Karpas-422 (cell line): ENCODE measurements at regions not wholly inside any gene's neighbourhood (a gene's known extent, or its start where the extent isn't known, plus 50 kb on each side); places are given as distances from the start of the nearest gene placed in this dataset.
"Not testable (repeated sequence)": the region's sequence is repeated elsewhere in the genome, so short reads cannot be mapped to it uniquely, and the experiment has no call there.

Experiments used
- DNase-seq: peaks from one replicate; pipeline ENCODE4 v3.0.0-alpha.2; 2015
- H2AFZ ChIP-seq: fragments of 200-600 bp; sonication (generic); 2 replicates; pipeline ENCODE4 v1.6.1; 2014; ENCODE audit warnings: antibody characterized with exemption, low read length, mixed read lengths
- H3K27ac ChIP-seq: fragments of 200-600 bp; sonication (generic); 2 replicates; pipeline ENCODE4 v1.5.1; 2014; ENCODE audit warnings: mild to moderate bottlenecking, low read length, moderate library complexity
- H3K27me3 ChIP-seq: fragments of 200-600 bp; sonication (generic); 2 replicates; pipeline ENCODE4 v1.6.1; 2014; ENCODE audit warnings: low read length, mixed read lengths
- H3K36me3 ChIP-seq: fragments of 200-600 bp; sonication (generic); 2 replicates; pipeline ENCODE4 v1.6.1; 2014; ENCODE audit warnings: low read length, mixed read lengths; ENCODE audit not compliant: insufficient read depth
- H3K4me1 ChIP-seq: fragments of 200-600 bp; sonication (generic); 2 replicates; pipeline ENCODE4 v1.6.1; 2014; ENCODE audit warnings: mild to moderate bottlenecking, low read length, mixed read lengths
- H3K4me2 ChIP-seq: fragments of 200-600 bp; sonication (generic); 2 replicates; pipeline ENCODE4 v1.6.1; 2014; ENCODE audit warnings: low read length, low read depth, mild to moderate bottlenecking; ENCODE audit not compliant: poor library complexity, severe bottlenecking
- H3K4me3 ChIP-seq: fragments of 200-600 bp; sonication (generic); 2 replicates; pipeline ENCODE4 v1.5.1; 2014; ENCODE audit warnings: mild to moderate bottlenecking, antibody characterized with exemption, low read length, mixed read lengths
- H3K79me2 ChIP-seq: fragments of 200-600 bp; sonication (generic); 2 replicates; pipeline ENCODE4 v1.6.1; 2014; ENCODE audit warnings: mild to moderate bottlenecking, low read length, mixed read lengths
- H3K9ac ChIP-seq: fragments of 200-600 bp; sonication (generic); 2 replicates; pipeline ENCODE4 v1.6.0; 2014; ENCODE audit warnings: low read length
- H3K9me2 ChIP-seq: fragments of 200-600 bp; sonication (generic), shearing (Covaris generic); replicated peaks from 2 replicates; pipeline ENCODE4 v1.6.0; 2014; ENCODE audit warnings: mild to moderate bottlenecking, low read length, moderate library complexity; ENCODE audit not compliant: insufficient read depth
- H3K9me3 ChIP-seq: fragments of 300-700, 200-600 bp; sonication (generic); 2 replicates; pipeline ENCODE4 v1.6.1; 2014; ENCODE audit warnings: low read length, mixed read lengths
- H4K20me1 ChIP-seq: fragments of 200-600 bp; sonication (generic); 2 replicates; pipeline ENCODE4 v1.6.1; 2014; ENCODE audit warnings: mild to moderate bottlenecking, antibody characterized with exemption, low read length, low read depth; ENCODE audit not compliant: insufficient read depth

DNA sequence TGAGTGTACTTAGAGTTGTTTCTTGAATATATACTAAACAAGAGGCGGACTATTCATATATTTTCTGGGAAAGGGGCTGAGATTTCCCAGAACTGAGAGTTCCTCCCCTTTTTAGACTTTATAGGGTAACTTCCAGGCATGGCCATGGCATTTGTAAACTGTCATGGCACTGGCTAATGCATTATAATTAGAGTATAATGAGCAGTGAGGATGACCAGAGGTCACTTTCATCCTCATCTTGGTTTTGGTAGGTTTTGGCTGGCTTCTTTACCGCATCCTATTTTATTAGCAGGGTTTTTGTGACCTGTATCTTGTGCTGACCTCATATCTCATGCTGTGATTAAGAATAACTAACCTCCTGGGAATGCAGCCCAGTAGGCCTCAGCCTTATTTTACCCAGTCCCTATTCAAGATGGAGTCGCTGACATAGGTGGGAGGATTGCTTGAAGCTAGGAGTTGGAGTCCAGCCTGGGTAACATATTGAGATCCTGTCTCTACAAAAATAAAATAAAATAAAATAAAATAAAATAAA, 91.4 kb downstream of the MOBP start:
- no peaks in the 10 kb centered on the region for H3K27me3 ChIP-seq
- no peaks in the 10 kb centered on the region for H3K9me3 ChIP-seq
- H3K79me2 ChIP-seq: no peaks in the 10 kb centered on the region
- no peak overlapping the region for H2AFZ ChIP-seq
- no peak for DNase-seq
- no peak overlapping the region for H3K27ac ChIP-seq
- H3K4me2 ChIP-seq: no peak overlapping the region
- H4K20me1 ChIP-seq: no peaks in the 10 kb centered on the region
- H3K9me2 ChIP-seq: no peaks in the 10 kb centered on the region
- no peaks in the 10 kb centered on the region for H3K36me3 ChIP-seq
- H3K4me3 ChIP-seq: no peak overlapping the region
- H3K4me1 ChIP-seq: peaks cover 3% of the 10 kb centered on the region; the same call in 1 of the 2 replicates
- H3K9ac ChIP-seq: no peak overlapping the region

DNA sequence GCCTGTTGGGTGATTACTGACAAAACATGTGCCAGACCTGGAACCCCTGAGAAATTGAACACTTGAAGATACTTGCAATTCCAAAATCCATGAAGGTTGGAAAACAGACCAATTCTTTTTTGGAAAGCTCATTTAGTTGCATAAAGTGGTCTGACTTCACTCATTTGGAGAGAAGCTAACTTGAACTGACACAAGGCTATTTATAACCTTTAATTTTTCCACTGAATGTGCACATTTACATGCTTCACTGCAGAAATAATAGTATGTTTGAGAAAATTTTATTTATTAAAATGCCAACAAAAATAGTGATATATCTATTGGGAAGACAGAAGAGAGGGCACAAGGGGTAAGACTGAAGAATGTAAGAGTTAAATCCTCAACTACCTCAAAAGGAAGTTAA, 92.1 kb downstream of the MOBP start:
- no peak overlapping the region for H3K4me3 ChIP-seq
- no peak for DNase-seq
- H3K4me2 ChIP-seq: no peak overlapping the region
- no peak overlapping the region for H3K9ac ChIP-seq
- H3K4me1 ChIP-seq: peaks cover 3% of the 10 kb centered on the region; the same call in 1 of the 2 replicates
- H3K27me3 ChIP-seq: no peaks in the 10 kb centered on the region
- no peak overlapping the region for H3K27ac ChIP-seq
- no peaks in the 10 kb centered on the region for H3K9me3 ChIP-seq
- no peak overlapping the region for H2AFZ ChIP-seq
- no peaks in the 10 kb centered on the region for H4K20me1 ChIP-seq
- no peaks in the 10 kb centered on the region for H3K36me3 ChIP-seq
- H3K9me2 ChIP-seq: no peaks in the 10 kb centered on the region
- no peaks in the 10 kb centered on the region for H3K79me2 ChIP-seq

DNA sequence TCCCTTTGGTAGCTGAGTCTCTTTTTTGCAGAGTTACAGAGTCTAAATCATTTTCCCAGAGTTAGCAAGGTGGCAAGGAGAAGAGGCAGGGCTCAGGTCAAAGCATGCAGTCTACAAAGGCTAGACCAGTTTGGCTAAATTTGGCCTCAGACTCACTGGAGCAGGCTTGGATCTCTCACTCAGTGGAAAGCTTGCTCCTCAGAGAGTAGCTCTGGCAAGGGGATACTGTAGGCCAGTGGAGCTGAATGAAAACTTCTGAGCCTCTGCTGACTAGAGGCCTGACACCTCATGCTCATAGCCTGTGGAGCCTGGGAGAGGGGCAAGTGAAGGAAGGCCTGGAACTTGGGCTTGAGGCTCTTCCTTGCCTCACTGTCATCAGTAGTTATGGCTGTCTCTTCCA, 101.0 kb downstream of the MOBP start:
- Histone ChIP-seq H3K79me2 (no peaks in the 10 kb centered on the region), H3K27me3 (no peaks in the 10 kb centered on the region), H2AFZ (no peak overlapping the region), H3K9me2 (no peaks in the 10 kb centered on the region), H3K36me3 (no peaks in the 10 kb centered on the region), H4K20me1 (no peaks in the 10 kb centered on the region), H3K4me3 (no peak overlapping the region), H3K4me1 (no peaks in the 10 kb centered on the region), H3K9ac (no peak overlapping the region), H3K9me3 (no peaks in the 10 kb centered on the region), H3K4me2 (no peak overlapping the region), H3K27ac (no peak overlapping the region)
- peak; percentile 14 for DNase-seq

DNA sequence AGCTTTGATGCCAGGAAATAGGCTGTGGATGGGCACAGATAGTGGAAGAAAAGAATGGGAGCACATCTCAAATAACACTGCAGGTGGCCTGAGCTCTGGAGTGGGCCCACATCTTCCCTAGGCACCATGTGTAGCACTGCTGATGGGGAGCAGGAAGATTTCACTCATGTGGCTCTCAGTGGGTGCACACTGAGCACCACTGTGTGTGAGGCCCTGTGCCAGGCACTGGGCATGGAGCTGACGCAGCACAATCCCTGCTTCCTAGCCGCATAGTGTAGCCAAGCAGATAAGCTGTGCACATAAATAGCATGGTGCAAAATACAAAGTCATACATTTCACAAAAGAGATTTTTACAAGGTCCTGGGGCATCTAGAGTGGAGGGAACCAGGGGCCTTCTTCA, 101.6 kb downstream of the MOBP start:
- no peaks in the 10 kb centered on the region for H3K27me3 ChIP-seq
- no peaks in the 10 kb centered on the region for H3K36me3 ChIP-seq
- peak; percentile 5 for DNase-seq
- H3K79me2 ChIP-seq: no peaks in the 10 kb centered on the region
- H4K20me1 ChIP-seq: no peaks in the 10 kb centered on the region
- no peaks in the 10 kb centered on the region for H3K4me1 ChIP-seq
- no peak overlapping the region for H3K4me2 ChIP-seq
- H3K9me2 ChIP-seq: no peaks in the 10 kb centered on the region
- no peak overlapping the region for H3K27ac ChIP-seq
- no peak overlapping the region for H2AFZ ChIP-seq
- H3K9ac ChIP-seq: no peak overlapping the region
- H3K4me3 ChIP-seq: no peak overlapping the region
- H3K9me3 ChIP-seq: no peaks in the 10 kb centered on the region

DNA sequence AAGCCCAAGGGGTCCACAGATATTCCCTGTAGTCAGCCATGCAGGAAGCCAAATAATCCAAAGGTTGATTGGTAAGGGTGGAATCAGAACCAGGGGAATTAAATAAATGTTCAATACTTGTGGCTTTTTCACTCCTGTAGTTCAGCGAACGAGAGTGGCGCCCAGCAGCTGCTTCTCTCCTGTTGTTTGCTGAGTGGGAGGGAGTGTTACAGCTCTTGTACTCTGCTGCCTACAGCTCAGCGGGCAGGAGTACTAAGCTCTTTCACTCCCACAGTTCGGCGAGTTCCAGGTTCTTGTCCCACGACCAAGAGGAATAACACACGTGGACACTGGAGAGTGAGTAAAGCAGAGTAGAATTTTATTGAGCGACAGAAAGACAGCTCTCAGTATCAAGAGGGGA, 105.9 kb downstream of the MOBP start:
- Histone ChIP-seq H3K9ac (no peak overlapping the region), H3K4me2 (no peak overlapping the region), H3K4me1 (peaks cover 12% of the 10 kb centered on the region), H3K9me3 (no peaks in the 10 kb centered on the region), H4K20me1 (no peaks in the 10 kb centered on the region), H3K79me2 (no peaks in the 10 kb centered on the region), H3K36me3 (no peaks in the 10 kb centered on the region), H3K9me2 (no peaks in the 10 kb centered on the region), H2AFZ (no peak overlapping the region), H3K27me3 (no peaks in the 10 kb centered on the region), H3K27ac (no peak overlapping the region), H3K4me3 (no peak overlapping the region)
- DNase-seq: no peak

DNA sequence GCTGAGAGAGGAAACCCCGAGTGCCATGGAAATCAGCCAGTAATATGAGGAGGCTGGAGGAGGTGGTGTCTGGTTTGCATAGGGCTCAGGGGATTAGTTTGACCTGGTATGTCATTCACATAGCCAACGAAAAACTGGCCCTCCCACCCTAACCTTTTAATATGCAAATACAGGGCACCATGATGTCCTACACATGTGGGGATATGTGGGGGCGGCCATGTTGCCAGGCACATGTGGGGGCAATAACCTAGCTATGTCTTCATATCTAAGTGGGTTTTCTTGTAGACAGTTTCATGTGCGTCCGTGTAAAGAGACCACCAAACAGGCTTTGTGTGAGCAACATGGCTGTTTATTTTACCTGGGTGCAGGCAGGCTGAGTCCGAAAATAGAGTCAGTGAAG, 110.1 kb downstream of the MOBP start:
- H3K79me2 ChIP-seq: no peaks in the 10 kb centered on the region
- peak overlapping the region; percentile 22 for H3K4me2 ChIP-seq
- H3K27me3 ChIP-seq: no peaks in the 10 kb centered on the region
- H3K27ac ChIP-seq: no peak overlapping the region
- DNase-seq: peak; percentile 87
- peaks cover 12% of the 10 kb centered on the region for H3K4me1 ChIP-seq
- H3K9ac ChIP-seq: no peak overlapping the region
- no peak overlapping the region for H3K4me3 ChIP-seq
- H2AFZ ChIP-seq: no peak overlapping the region
- H3K9me2 ChIP-seq: no peaks in the 10 kb centered on the region
- no peaks in the 10 kb centered on the region for H4K20me1 ChIP-seq
- no peaks in the 10 kb centered on the region for H3K36me3 ChIP-seq
- H3K9me3 ChIP-seq: no peaks in the 10 kb centered on the region

DNA sequence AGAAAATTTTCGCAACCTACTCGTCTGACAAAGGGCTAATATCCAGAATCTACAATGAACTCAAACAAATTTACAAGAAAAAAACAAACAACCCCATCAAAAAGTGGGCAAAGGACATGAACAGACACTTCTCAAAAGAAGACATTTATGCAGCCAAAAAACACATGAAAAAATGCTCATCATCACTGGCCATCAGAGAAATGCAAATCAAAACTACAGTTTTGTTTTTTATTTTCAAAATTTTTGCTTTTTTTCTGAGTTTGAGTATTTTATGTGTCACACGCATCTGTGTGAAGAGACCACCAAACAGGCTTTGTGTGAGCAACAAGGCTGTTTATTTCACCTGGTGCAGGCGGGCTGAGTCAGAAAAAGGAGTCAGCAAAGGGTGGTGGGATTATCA, 118.7 kb downstream of the MOBP start:
- H3K27ac ChIP-seq, H3K9me2 ChIP-seq, H4K20me1 ChIP-seq, DNase-seq, H3K9ac ChIP-seq, H3K36me3 ChIP-seq, H3K9me3 ChIP-seq, H2AFZ ChIP-seq, H3K4me2 ChIP-seq, H3K27me3 ChIP-seq, H3K79me2 ChIP-seq, H3K4me3 ChIP-seq, H3K4me1 ChIP-seq: not testable (repeated sequence)

DNA sequence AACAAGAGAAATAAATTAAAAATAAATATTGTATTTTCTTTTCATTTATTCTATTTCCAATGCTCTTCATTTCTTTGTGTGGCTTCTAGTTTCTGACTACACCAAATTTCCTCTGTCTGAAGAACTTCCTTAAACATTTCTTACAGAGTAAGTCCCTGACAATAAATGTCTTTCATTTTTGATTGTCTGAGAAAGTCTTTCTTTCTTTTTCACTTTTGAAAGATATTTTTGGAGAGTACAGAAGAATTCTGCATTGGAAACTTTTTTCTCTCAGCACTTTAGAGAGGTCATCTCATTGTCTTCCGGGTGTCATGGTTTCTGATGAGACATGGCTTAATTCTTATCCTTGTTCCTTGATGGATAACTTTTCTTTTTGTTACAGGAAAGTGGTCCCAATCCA, 119.6 kb downstream of the MOBP start:
- Histone ChIP-seq H3K27me3 (no peaks in the 10 kb centered on the region), H2AFZ (0 out of 2 replicates have a peak overlapping the region, but pooled peaks have one; percentile 50), H3K36me3 (no peaks in the 10 kb centered on the region), H3K4me1 (no peaks in the 10 kb centered on the region), H3K9me3 (no peaks in the 10 kb centered on the region), H3K9me2 (no peaks in the 10 kb centered on the region), H3K4me2 (no peak overlapping the region), H3K27ac (no peak overlapping the region), H3K9ac (no peak overlapping the region), H3K4me3 (no peak overlapping the region), H3K79me2 (no peaks in the 10 kb centered on the region), H4K20me1 (no peaks in the 10 kb centered on the region)
- DNase-seq: no peak

DNA sequence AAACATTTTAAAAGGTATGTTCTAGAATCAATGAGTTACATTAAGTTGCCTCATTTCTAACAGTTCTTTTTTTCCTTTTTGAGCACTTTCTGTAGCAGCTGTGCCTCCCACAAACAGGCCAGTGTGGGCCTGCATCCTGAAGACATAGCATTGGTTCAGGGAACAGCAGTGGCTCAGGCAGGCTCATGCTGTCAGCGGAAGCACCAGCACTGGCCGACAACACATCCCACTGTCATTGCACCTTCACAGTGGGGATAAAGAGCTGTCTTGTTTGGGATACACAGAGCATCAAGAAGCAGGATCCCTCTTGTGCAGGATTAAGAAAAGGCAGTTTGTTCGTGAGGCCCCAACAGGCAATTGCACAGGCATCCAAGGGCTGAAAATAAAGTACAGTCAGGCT, 123.3 kb downstream of the MOBP start:
- Histone ChIP-seq H3K9ac (no peak overlapping the region), H3K27ac (no peak overlapping the region), H3K79me2 (no peaks in the 10 kb centered on the region), H3K4me1 (no peaks in the 10 kb centered on the region), H3K27me3 (no peaks in the 10 kb centered on the region), H3K4me3 (no peak overlapping the region), H2AFZ (no peak overlapping the region), H3K9me3 (no peaks in the 10 kb centered on the region), H3K4me2 (no peak overlapping the region), H3K36me3 (no peaks in the 10 kb centered on the region), H3K9me2 (no peaks in the 10 kb centered on the region), H4K20me1 (no peaks in the 10 kb centered on the region)
- no peak for DNase-seq
